H1 (cell line): ENCODE measurements at regions not wholly inside any gene's neighbourhood (a gene's known extent, or its start where the extent isn't known, plus 50 kb on each side); places are given as distances from the start of the nearest gene placed in this dataset.

ENCODE experiments used
- CTCF ChIA-PET: fragments of 300-600 bp; sonication (Branson Sonifier 250); formaldehyde crosslinking; loops from one replicate; lab custom pipeline; 2021; ENCODE audit not compliant: partially characterized antibody; lab: Charles Lee
- POLR2A ChIA-PET: fragments of 300-600 bp; sonication (Branson Sonifier 250); formaldehyde crosslinking; loops from one replicate; lab custom pipeline; 2021; ENCODE audit warnings: inconsistent platforms; ENCODE audit not compliant: partially characterized antibody; lab: Charles Lee
- DNase-seq, 2 experiments: peaks; one replicate each; pipeline versions ENCODE4 v3.0.0 to v3.0.0-alpha.2; 2010 to 2022; ENCODE audit warnings: low spot score in 2 of 2, low read depth in 1 of 2, mixed read lengths in 1 of 2
- FAIRE-seq: peaks from 2 replicates; lab custom pipeline; 2011; peaks lifted over from hg19 to GRCh38; lab: Jason Lieb, UNC
- H2AFZ ChIP-seq: 2 replicates; pipeline ENCODE4 v1.8.1; 2012; ENCODE audit warnings: low read length, inconsistent platforms
- H2AK5ac ChIP-seq: 2 replicates; pipeline ENCODE4 v1.6.1; 2013; ENCODE audit warnings: low read depth, low read length
- H2BK120ac ChIP-seq: replicated peaks from 2 replicates; pipeline ENCODE3; 2013; ENCODE audit warnings: low read depth, low read length, inconsistent platforms
- H2BK12ac ChIP-seq: 2 replicates; pipeline ENCODE4 v1.6.1; 2013; ENCODE audit warnings: low read depth, low read length
- H2BK15ac ChIP-seq: 2 replicates; pipeline ENCODE4 v1.6.1; 2013; ENCODE audit warnings: low read length
- H2BK20ac ChIP-seq: 2 replicates; pipeline ENCODE4 v1.6.1; 2013; ENCODE audit warnings: low read length
- H2BK5ac ChIP-seq: 2 replicates; pipeline ENCODE4 v1.6.1; 2013; ENCODE audit warnings: low read depth, low read length
- H3K14ac ChIP-seq: 2 replicates; pipeline ENCODE4 v1.6.1; 2013; ENCODE audit warnings: inconsistent platforms; ENCODE audit not compliant: insufficient read length
- H3K18ac ChIP-seq: 2 replicates; pipeline ENCODE4 v1.6.1; 2013; ENCODE audit warnings: low read length; ENCODE audit errors: extremely low read depth
- H3K23ac ChIP-seq: 2 replicates; pipeline ENCODE4 v1.6.1; 2013; ENCODE audit warnings: inconsistent platforms; ENCODE audit not compliant: insufficient read length
- H3K23me2 ChIP-seq: 2 replicates; pipeline ENCODE4 v1.6.1; 2013; ENCODE audit warnings: low read depth, low read length
- H3K27ac ChIP-seq: 2 replicates; pipeline ENCODE4 v1.6.1; 2011; ENCODE audit warnings: low read depth, low read length, inconsistent platforms
- H3K27me3 ChIP-seq, 4 experiments: replicated peaks in 1 of 4; 1 replicate in 1 of 4; 2 replicates in 3 of 4; pipeline versions ENCODE4 v1.6.1 to v1.8.1; 2011 to 2013; ENCODE audit warnings: low read length in 3 of 4, mild to moderate bottlenecking in 3 of 4, inconsistent platforms in 2 of 4, mixed read lengths in 2 of 4, moderate library complexity in 1 of 4; ENCODE audit not compliant: control insufficient read depth in 3 of 4, insufficient read depth in 3 of 4; ENCODE audit errors: extremely low read depth in 1 of 4
- H3K36me3 ChIP-seq, 4 experiments: 2 replicates each; pipeline versions ENCODE4 v1.6.1 to v1.8.1; 2011 to 2013; ENCODE audit warnings: mild to moderate bottlenecking in 4 of 4, low read length in 3 of 4, moderate library complexity in 2 of 4, control low read depth in 1 of 4, inconsistent platforms in 1 of 4; ENCODE audit not compliant: insufficient read depth in 4 of 4, control insufficient read depth in 2 of 4
- H3K4ac ChIP-seq: replicated peaks from 2 replicates; pipeline ENCODE3; 2013; ENCODE audit warnings: low read length, low read depth, mixed read lengths, inconsistent platforms; ENCODE audit not compliant: insufficient read length
- H3K4me1 ChIP-seq, 4 experiments: replicated peaks in 1 of 4; 1 replicate in 1 of 4; 2 replicates in 3 of 4; pipeline versions ENCODE4 v1.6.1 to v1.8.1; 2011 to 2013; ENCODE audit warnings: low read length in 3 of 4, inconsistent platforms in 2 of 4, mixed read lengths in 1 of 4; ENCODE audit not compliant: insufficient read depth in 4 of 4, control insufficient read depth in 3 of 4
- H3K4me2 ChIP-seq, 2 experiments: 2 replicates each; pipeline versions ENCODE4 v1.6.1 to v1.8.1; 2011 to 2013; ENCODE audit warnings: low read depth in 2 of 2, low read length in 2 of 2, control low read depth in 1 of 2, inconsistent platforms in 1 of 2, mild to moderate bottlenecking in 1 of 2; ENCODE audit not compliant: insufficient read depth in 1 of 2
- H3K4me3 ChIP-seq, 4 experiments: fragments of 200-600, 300-600 bp in 1 of 4; sonication (generic), shearing (Covaris generic), sonication (Bioruptor Twin) in 1 of 4; 2 replicates each; pipeline versions ENCODE4 v1.5.1 to v1.8.1; 2011 to 2016; ENCODE audit warnings: low read length in 4 of 4, low read depth in 3 of 4, control low read depth in 2 of 4, inconsistent platforms in 2 of 4, mild to moderate bottlenecking in 2 of 4, mixed read lengths in 1 of 4, moderate library complexity in 1 of 4; ENCODE audit not compliant: insufficient read depth in 2 of 4; ENCODE audit errors: extremely low read depth in 1 of 4
- H3K56ac ChIP-seq: replicated peaks from 2 replicates; pipeline ENCODE3; 2013; ENCODE audit warnings: low read depth, mild to moderate bottlenecking, mixed read lengths, low read length, inconsistent platforms; ENCODE audit not compliant: insufficient read length
- H3K79me1 ChIP-seq: 2 replicates; pipeline ENCODE4 v1.6.1; 2013; ENCODE audit warnings: low read depth, low read length, control low read depth
- H3K79me2 ChIP-seq, 2 experiments: 2 replicates each; pipeline versions ENCODE4 v1.6.1 to v1.8.1; 2012 to 2013; ENCODE audit warnings: low read length in 2 of 2, mild to moderate bottlenecking in 2 of 2, inconsistent platforms in 1 of 2; ENCODE audit not compliant: insufficient read depth in 2 of 2, control insufficient read depth in 1 of 2
- H3K9ac ChIP-seq, 4 experiments: replicated peaks in 1 of 4; 1 replicate in 1 of 4; 2 replicates in 3 of 4; pipeline versions ENCODE4 v1.6.1 to v1.8.1; 2011 to 2013; ENCODE audit warnings: low read depth in 3 of 4, low read length in 3 of 4, control low read depth in 2 of 4, mild to moderate bottlenecking in 2 of 4, moderate library complexity in 2 of 4, inconsistent platforms in 1 of 4; ENCODE audit errors: extremely low read depth in 1 of 4
- H3K9me3 ChIP-seq, 2 experiments: 2 replicates each; pipeline versions ENCODE4 v1.6.1 to v1.8.1; 2012 to 2013; ENCODE audit warnings: mild to moderate bottlenecking in 2 of 2, moderate library complexity in 2 of 2, control low read depth in 1 of 2, inconsistent platforms in 1 of 2, low read depth in 1 of 2, low read length in 1 of 2, mixed read lengths in 1 of 2; ENCODE audit not compliant: insufficient read depth in 2 of 2
- H4K20me1 ChIP-seq, 2 experiments: replicated peaks in 1 of 2; 2 replicates each; pipeline versions ENCODE3 to v1.8.1; 2011 to 2013; ENCODE audit warnings: inconsistent platforms in 2 of 2, low read length in 2 of 2, mild to moderate bottlenecking in 1 of 2; ENCODE audit not compliant: insufficient read depth in 2 of 2, control insufficient read depth in 1 of 2
- H4K5ac ChIP-seq: 2 replicates; pipeline ENCODE4 v1.6.1; 2013; ENCODE audit warnings: low read length, low read depth, mixed read lengths, inconsistent platforms; ENCODE audit not compliant: insufficient read length
- H4K8ac ChIP-seq: 2 replicates; pipeline ENCODE4 v1.8.0; 2013; ENCODE audit warnings: mild to moderate bottlenecking, moderate library complexity, low read length, inconsistent platforms; ENCODE audit not compliant: insufficient read depth; ENCODE audit errors: extremely low read depth
- H4K91ac ChIP-seq: replicated peaks from 2 replicates; pipeline ENCODE3; 2013; ENCODE audit warnings: low read length, mixed read lengths, inconsistent platforms; ENCODE audit not compliant: insufficient read length
- CHD1 ChIP-seq: IDR thresholded peaks from 2 replicates; pipeline ENCODE4 v1.6.1; 2012; ENCODE audit warnings: low read depth, low read length, improper control_type of control experiment
- HDAC2 ChIP-seq, 2 experiments: fragments of 300-600 bp in 1 of 2; sonication (generic) in 1 of 2; IDR thresholded peaks; 2 replicates each; pipeline ENCODE4 v1.6.1; 2011 to 2012; ENCODE audit warnings: low read depth in 2 of 2, low read length in 2 of 2, mild to moderate bottlenecking in 2 of 2, moderate library complexity in 2 of 2, borderline replicate concordance in 1 of 2, inconsistent platforms in 1 of 2
- KDM4A ChIP-seq: IDR thresholded peaks from one replicate; pipeline ENCODE4 v1.7.1; 2012; ENCODE audit warnings: low read depth, mild to moderate bottlenecking, moderate library complexity, low read length, inconsistent platforms; ENCODE audit not compliant: severe bottlenecking
- MAFK ChIP-seq: IDR thresholded peaks from 2 replicates; pipeline ENCODE4 v1.6.1; 2012; ENCODE audit warnings: low read depth, mild to moderate bottlenecking, improper control_type of control experiment, low read length
- PHF8 ChIP-seq: fragments of 200-600 bp; sonication (generic); conservative IDR thresholded peaks from 2 replicates; pipeline ENCODE4 v1.7.1; 2012; ENCODE audit warnings: low read depth, mild to moderate bottlenecking, inconsistent platforms, low read length, moderate library complexity
- POLR2A ChIP-seq, 2 experiments: IDR thresholded peaks; 1 replicate in 1 of 2; 2 replicates in 1 of 2; pipeline ENCODE4 v1.6.1; 2011; ENCODE audit warnings: low read depth in 2 of 2, low read length in 2 of 2, mild to moderate bottlenecking in 2 of 2; ENCODE audit errors: control extremely low read depth in 1 of 2
- POLR2AphosphoS5 ChIP-seq: IDR thresholded peaks from 2 replicates; pipeline ENCODE4 v1.6.1; 2011; ENCODE audit warnings: low read depth, low read length
- RNF2 ChIP-seq: fragments of 200-900, 300-1000 bp; sonication (generic); IDR thresholded peaks from 2 replicates; pipeline ENCODE4 v1.7.1; 2016; ENCODE audit warnings: borderline replicate concordance, low read depth, mild to moderate bottlenecking, antibody characterized with exemption, low read length; ENCODE audit not compliant: poor library complexity, severe bottlenecking; ENCODE audit errors: missing control alignments
- SAP30 ChIP-seq: fragments of 300-600 bp; sonication (generic); IDR thresholded peaks from 2 replicates; pipeline ENCODE4 v1.7.1; 2012; ENCODE audit warnings: low read length, moderate library complexity, mild to moderate bottlenecking, inconsistent platforms; ENCODE audit not compliant: insufficient read depth, insufficient replicate concordance
- SRF ChIP-seq: IDR thresholded peaks from 2 replicates; pipeline ENCODE4 v1.6.1; 2011; ENCODE audit warnings: mild to moderate bottlenecking, low read depth, low read length, moderate library complexity
- TEAD4 ChIP-seq: IDR thresholded peaks from 2 replicates; pipeline ENCODE4 v1.6.1; 2012; ENCODE audit warnings: low read depth, low read length, inconsistent platforms, mixed read lengths
- WGBS, 2 experiments: shearing (Covaris generic) in 1 of 2; methylation state at CpG; one replicate each; pipeline versions ENCODE4 v1.1.6 to v1.1.7; 2013 to 2015; ENCODE audit warnings: low lambda C conversion rate in 2 of 2, mixed read lengths in 2 of 2, inconsistent platforms in 1 of 2, low coverage in 1 of 2, missing lambda C conversion rate in 1 of 2; ENCODE audit not compliant: insufficient replicate concordance in 2 of 2, insufficient coverage in 1 of 2, insufficient read length in 1 of 2; ENCODE audit errors: extremely low coverage in 1 of 2, missing lambda C conversion rate in 1 of 2; 5-methylcytosine and 5-hydroxymethylcytosine counted together
- TF ChIP-seq, protein P1 (sequence below), 3 experiments: IDR thresholded peaks; 1 replicate in 2 of 3; 2 replicates in 1 of 3; pipeline versions ENCODE4 v1.5.1 to v1.6.1; 2011; ENCODE audit warnings: low read length in 3 of 3, mild to moderate bottlenecking in 3 of 3, inconsistent platforms in 2 of 3, low read depth in 1 of 3, moderate library complexity in 1 of 3; ENCODE audit not compliant: insufficient read depth in 1 of 3; ENCODE audit errors: control extremely low read depth in 1 of 3

DNA sequence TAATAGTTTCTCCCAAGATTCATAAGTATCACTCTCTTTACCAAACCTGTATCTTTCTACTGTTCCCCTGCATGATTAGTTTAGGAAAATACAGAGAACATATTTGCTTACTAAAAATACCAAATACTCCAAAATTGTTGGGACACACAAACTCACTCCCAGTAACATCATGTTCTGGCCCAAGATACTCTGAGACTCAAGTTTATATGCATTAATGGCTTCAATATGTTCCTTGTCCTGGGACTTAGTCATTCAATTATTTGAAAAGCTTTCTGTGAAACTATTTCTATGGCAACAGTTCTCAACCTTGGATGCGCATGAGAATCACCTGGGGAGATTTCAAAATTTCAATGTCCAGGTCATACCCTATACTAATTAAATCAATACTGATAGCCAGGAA, 138.9 kb upstream of the PTCHD1 start:
- H3K27ac ChIP-seq: no peak overlapping the region
- no peaks in the 10 kb centered on the region for H3K79me1 ChIP-seq
- no peak overlapping the region for H3K14ac ChIP-seq
- no peak overlapping the region for H3K56ac ChIP-seq
- no peak overlapping the region for H4K91ac ChIP-seq
- no peak overlapping the region for H2BK5ac ChIP-seq
- no peak overlapping the region for H2BK120ac ChIP-seq
- H4K8ac ChIP-seq: no peak overlapping the region
- H2AFZ ChIP-seq: no peak overlapping the region
- no peak overlapping the region for H3K9ac ChIP-seq
- no peak for DNase-seq
- H3K79me2 ChIP-seq: no peaks in the 10 kb centered on the region
- H3K4me1 ChIP-seq: no peaks in the 10 kb centered on the region
- no peaks in the 10 kb centered on the region for H3K23me2 ChIP-seq
- H3K9me3 ChIP-seq: no peaks in the 10 kb centered on the region
- no peak overlapping the region for H4K5ac ChIP-seq
- WGBS, 2 experiments: 92% methylated on average over 1 of the region's 1 CpG; no CpG with 5 or more reads in 1 of the 2 experiments
- H3K18ac ChIP-seq: no peak overlapping the region
- H3K4ac ChIP-seq: no peak overlapping the region
- no peak for FAIRE-seq
- no peak overlapping the region for H2BK15ac ChIP-seq
- H2BK12ac ChIP-seq: no peak overlapping the region
- no peak overlapping the region for H3K23ac ChIP-seq
- no peak overlapping the region for H3K4me3 ChIP-seq
- POLR2A ChIA-PET: no interaction called here
- no peaks in the 10 kb centered on the region for H3K27me3 ChIP-seq
- H2BK20ac ChIP-seq: no peak overlapping the region
- H4K20me1 ChIP-seq: no peaks in the 10 kb centered on the region
- no peak overlapping the region for H2AK5ac ChIP-seq
- no peak overlapping the region for H3K4me2 ChIP-seq
- no peaks in the 10 kb centered on the region for H3K36me3 ChIP-seq
- CTCF ChIA-PET: no interaction called here
- TF ChIP-seq RNF2 (no peak), KDM4A (no peak), PHF8 (no peak), POLR2A (IDR thresholded peaks at IDR 0.05; ENCODE audit: control extremely low read depth in 1 of 2, low read depth in 2 of 2, low read length in 2 of 2) (no peak), CHD1 (no peak), SRF (no peak), POLR2AphosphoS5 (no peak), TEAD4 (no peak), HDAC2 (IDR thresholded peaks at IDR 0.05; ENCODE audit: borderline replicate concordance in 1 of 2, low read depth in 2 of 2, low read length in 2 of 2) (no peak), SAP30 (no peak), MAFK (no peak)
- TF ChIP-seq, protein P1, sequence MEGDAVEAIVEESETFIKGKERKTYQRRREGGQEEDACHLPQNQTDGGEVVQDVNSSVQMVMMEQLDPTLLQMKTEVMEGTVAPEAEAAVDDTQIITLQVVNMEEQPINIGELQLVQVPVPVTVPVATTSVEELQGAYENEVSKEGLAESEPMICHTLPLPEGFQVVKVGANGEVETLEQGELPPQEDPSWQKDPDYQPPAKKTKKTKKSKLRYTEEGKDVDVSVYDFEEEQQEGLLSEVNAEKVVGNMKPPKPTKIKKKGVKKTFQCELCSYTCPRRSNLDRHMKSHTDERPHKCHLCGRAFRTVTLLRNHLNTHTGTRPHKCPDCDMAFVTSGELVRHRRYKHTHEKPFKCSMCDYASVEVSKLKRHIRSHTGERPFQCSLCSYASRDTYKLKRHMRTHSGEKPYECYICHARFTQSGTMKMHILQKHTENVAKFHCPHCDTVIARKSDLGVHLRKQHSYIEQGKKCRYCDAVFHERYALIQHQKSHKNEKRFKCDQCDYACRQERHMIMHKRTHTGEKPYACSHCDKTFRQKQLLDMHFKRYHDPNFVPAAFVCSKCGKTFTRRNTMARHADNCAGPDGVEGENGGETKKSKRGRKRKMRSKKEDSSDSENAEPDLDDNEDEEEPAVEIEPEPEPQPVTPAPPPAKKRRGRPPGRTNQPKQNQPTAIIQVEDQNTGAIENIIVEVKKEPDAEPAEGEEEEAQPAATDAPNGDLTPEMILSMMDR (IDR thresholded peaks at IDR 0.05; ENCODE audit: control extremely low read depth in 1 of 3, insufficient read depth in 1 of 3, low read depth in 1 of 3, low read length in 3 of 3): no peak
